WERI-Rb-1 (cell line): ENCODE measurements at regions not wholly inside any gene's neighbourhood (a gene's known extent, or its start where the extent isn't known, plus 50 kb on each side); places are given as distances from the start of the nearest gene placed in this dataset.

ENCODE experiments used
- DNase-seq: peaks from one replicate; pipeline ENCODE4 v3.0.0-alpha.2; 2020
- H3K27ac ChIP-seq: fragments of 250-450 bp; sonication (Bioruptor Pico); 2 replicates; pipeline ENCODE4 v1.5.1; 2020; ENCODE audit warnings: mild to moderate bottlenecking, moderate library complexity
- H3K27me3 ChIP-seq: fragments of 250-450 bp; sonication (Bioruptor Pico); 2 replicates; pipeline ENCODE4 v1.5.1; 2021; ENCODE audit warnings: mild to moderate bottlenecking, low read depth, moderate library complexity; ENCODE audit not compliant: insufficient read depth, severe bottlenecking
- H3K36me3 ChIP-seq: fragments of 250-450 bp; sonication (Bioruptor Pico); 2 replicates; pipeline ENCODE4 v1.5.1; 2020; ENCODE audit warnings: mild to moderate bottlenecking, moderate library complexity
- H3K4me3 ChIP-seq: 2 replicates; pipeline ENCODE4 v1.5.1; 2011; ENCODE audit warnings: low read depth, mild to moderate bottlenecking, control low read depth, low read length
- H3K9me3 ChIP-seq: fragments of 250-450 bp; sonication (Bioruptor Pico); 2 replicates; pipeline ENCODE4 v1.5.1; 2021; ENCODE audit warnings: mild to moderate bottlenecking, moderate library complexity; ENCODE audit not compliant: severe bottlenecking
- TF ChIP-seq, protein P1 (sequence below): IDR thresholded peaks from 2 replicates; pipeline ENCODE4 v1.5.1; 2011; ENCODE audit warnings: low read depth, mild to moderate bottlenecking, control low read depth, inconsistent platforms, low read length

GRCh38 chr1:8142955-8143629, 117.0 kb upstream of the ERRFI1 start:
- H3K27ac ChIP-seq, result no peak overlapping the region
- TF ChIP-seq, protein P1, sequence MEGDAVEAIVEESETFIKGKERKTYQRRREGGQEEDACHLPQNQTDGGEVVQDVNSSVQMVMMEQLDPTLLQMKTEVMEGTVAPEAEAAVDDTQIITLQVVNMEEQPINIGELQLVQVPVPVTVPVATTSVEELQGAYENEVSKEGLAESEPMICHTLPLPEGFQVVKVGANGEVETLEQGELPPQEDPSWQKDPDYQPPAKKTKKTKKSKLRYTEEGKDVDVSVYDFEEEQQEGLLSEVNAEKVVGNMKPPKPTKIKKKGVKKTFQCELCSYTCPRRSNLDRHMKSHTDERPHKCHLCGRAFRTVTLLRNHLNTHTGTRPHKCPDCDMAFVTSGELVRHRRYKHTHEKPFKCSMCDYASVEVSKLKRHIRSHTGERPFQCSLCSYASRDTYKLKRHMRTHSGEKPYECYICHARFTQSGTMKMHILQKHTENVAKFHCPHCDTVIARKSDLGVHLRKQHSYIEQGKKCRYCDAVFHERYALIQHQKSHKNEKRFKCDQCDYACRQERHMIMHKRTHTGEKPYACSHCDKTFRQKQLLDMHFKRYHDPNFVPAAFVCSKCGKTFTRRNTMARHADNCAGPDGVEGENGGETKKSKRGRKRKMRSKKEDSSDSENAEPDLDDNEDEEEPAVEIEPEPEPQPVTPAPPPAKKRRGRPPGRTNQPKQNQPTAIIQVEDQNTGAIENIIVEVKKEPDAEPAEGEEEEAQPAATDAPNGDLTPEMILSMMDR, result no peak
- no peaks in the 10 kb centered on the region for H3K9me3 ChIP-seq
- no peaks in the 10 kb centered on the region for H3K36me3 ChIP-seq
- H3K4me3 ChIP-seq, result no peak overlapping the region
- no peak for DNase-seq
- H3K27me3 ChIP-seq, result no peaks in the 10 kb centered on the region

GRCh38 chr1:8139941-8140340, 113.8 kb upstream of the ERRFI1 start:
- Histone ChIP-seq H3K36me3 (no peaks in the 10 kb centered on the region), H3K9me3 (no peaks in the 10 kb centered on the region), H3K27ac (no peak overlapping the region), H3K4me3 (no peak overlapping the region), H3K27me3 (no peaks in the 10 kb centered on the region)
- TF ChIP-seq, protein P1, result no peak
- no peak for DNase-seq

- no peak overlapping the region for H3K4me3 ChIP-seq
- TF ChIP-seq, protein P1, result no peak
- no peak overlapping the region for H3K27ac ChIP-seq
- H3K36me3 ChIP-seq, result no peaks in the 10 kb centered on the region
- no peaks in the 10 kb centered on the region for H3K9me3 ChIP-seq
- DNase-seq, result no peak
- H3K27me3 ChIP-seq, result no peaks in the 10 kb centered on the region
Observed at GRCh38 chr1:8139383-8139782, 113.3 kb upstream of the ERRFI1 start.

- Histone ChIP-seq H3K4me3 (no peak overlapping the region), H3K36me3 (no peaks in the 10 kb centered on the region), H3K27ac (no peak overlapping the region), H3K27me3 (no peaks in the 10 kb centered on the region), H3K9me3 (no peaks in the 10 kb centered on the region)
- no peak for DNase-seq
- TF ChIP-seq, protein P1, result no peak
Observed at GRCh38 chr1:8138673-8139072, 112.6 kb upstream of the ERRFI1 start.

DNA sequence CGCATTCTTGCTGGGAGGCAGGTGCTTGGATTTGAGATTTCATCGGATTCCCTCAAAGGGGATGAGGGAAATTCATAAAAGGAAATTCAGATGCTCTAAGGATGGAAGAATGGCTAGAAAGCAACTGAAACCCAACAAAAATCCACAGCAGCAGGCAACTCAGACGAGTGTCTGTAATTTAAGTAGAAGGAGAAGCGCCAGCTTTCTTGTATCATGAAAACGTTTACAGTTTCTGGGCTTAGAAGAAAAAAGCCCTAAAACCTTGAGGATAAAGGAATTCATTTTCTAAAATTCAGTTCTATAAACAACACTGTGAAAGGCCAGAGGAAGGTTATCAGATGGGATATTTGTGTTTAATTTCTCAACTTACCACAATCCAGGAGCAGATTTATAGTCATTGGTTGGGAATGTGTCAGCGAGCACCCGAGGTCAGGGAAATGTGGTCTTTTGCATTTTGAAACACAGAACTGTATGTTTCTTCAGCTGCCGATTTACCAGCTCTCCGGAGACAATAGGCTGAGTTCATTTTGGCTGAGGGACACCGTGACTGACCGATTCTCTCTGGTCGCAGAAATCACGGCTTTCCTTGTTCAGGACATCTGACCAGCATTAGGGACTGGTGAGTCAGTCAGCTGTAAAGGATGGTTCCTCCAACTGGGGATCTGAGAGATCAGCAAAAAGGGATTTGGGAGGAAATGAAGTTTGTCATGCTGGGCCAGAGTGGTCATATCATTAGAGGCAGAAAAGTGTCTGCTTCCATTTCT, 111.6 kb upstream of the ERRFI1 start:
- no peak for DNase-seq
- no peaks in the 10 kb centered on the region for H3K36me3 ChIP-seq
- H3K27ac ChIP-seq, result no peak overlapping the region
- H3K4me3 ChIP-seq, result no peak overlapping the region
- no peaks in the 10 kb centered on the region for H3K9me3 ChIP-seq
- TF ChIP-seq, protein P1, result no peak
- H3K27me3 ChIP-seq, result no peaks in the 10 kb centered on the region
